HG03378 (cell line): ENCODE measurements at regions not wholly inside any gene's neighbourhood (a gene's known extent, or its start where the extent isn't known, plus 50 kb on each side); places are given as distances from the start of the nearest gene placed in this dataset.

Experiments used
- ATAC-seq: cut with Tn5 transposase; IDR thresholded peaks from one replicate; pipeline ENCODE4 v1.9.1; 2021; ENCODE audit warnings: mild to moderate bottlenecking, moderate library complexity; ENCODE audit not compliant: unreplicated experiment

GRCh38 chr5:133831491-133832224 is 136.8 kb downstream of the C5orf15 start:
- no peak for ATAC-seq

- no peak for ATAC-seq
Observed at GRCh38 chr5:133830911-133831310, 137.5 kb downstream of the C5orf15 start.

- ATAC-seq = no peak
Observed at GRCh38 chr5:133830281-133830680, 138.1 kb downstream of the C5orf15 start.

GRCh38 chr5:133829786-133830185 is 138.6 kb downstream of the C5orf15 start:
- ATAC-seq = no peak

GRCh38 chr5:133828722-133829121 is 139.7 kb downstream of the C5orf15 start:
- ATAC-seq = no peak

GRCh38 chr5:133827830-133828229 is 140.6 kb downstream of the C5orf15 start:
- ATAC-seq = no peak

- no peak for ATAC-seq
Observed at GRCh38 chr5:133827011-133827410, 141.4 kb downstream of the C5orf15 start.

GRCh38 chr5:133825631-133826289 is 142.7 kb downstream of the C5orf15 start:
- ATAC-seq = peak; percentile 36

- ATAC-seq = peak; percentile 74
Observed at GRCh38 chr5:133824661-133825254, 143.7 kb downstream of the C5orf15 start.

GRCh38 chr5:133821889-133822288 is 146.5 kb downstream of the C5orf15 start:
- no peak for ATAC-seq

- ATAC-seq = no peak
Observed at GRCh38 chr5:133821311-133821741, 147.1 kb downstream of the C5orf15 start.

GRCh38 chr5:133820507-133820906 is 147.9 kb downstream of the C5orf15 start:
- no peak for ATAC-seq

- ATAC-seq = no peak
Observed at GRCh38 chr5:133819977-133820471, 148.4 kb downstream of the C5orf15 start.

GRCh38 chr5:133818869-133819600 is 149.4 kb downstream of the C5orf15 start:
- no peak for ATAC-seq

GRCh38 chr5:133818031-133818431 is 150.4 kb downstream of the C5orf15 start:
- ATAC-seq = no peak

- no peak for ATAC-seq
Observed at GRCh38 chr5:133817456-133817855, 151.0 kb downstream of the C5orf15 start.

- no peak for ATAC-seq
Observed at GRCh38 chr5:133816791-133817190, 151.6 kb downstream of the C5orf15 start.

- no peak for ATAC-seq
Observed at GRCh38 chr5:133814152-133814551, 154.3 kb downstream of the C5orf15 start.

- ATAC-seq = no peak
Observed at GRCh38 chr5:133811168-133811567, 157.3 kb downstream of the C5orf15 start.

- ATAC-seq = no peak
Observed at GRCh38 chr5:133809801-133810200, 158.6 kb downstream of the C5orf15 start.

GRCh38 chr5:133807348-133807747 is 161.1 kb downstream of the C5orf15 start:
- ATAC-seq = no peak
